HEK293T (cell line): ENCODE measurements at regions not wholly inside any gene's neighbourhood (a gene's known extent, or its start where the extent isn't known, plus 50 kb on each side); places are given as distances from the start of the nearest gene placed in this dataset.

Experiments
- ARNT ChIP-seq: fragments of 450-650 bp; IDR thresholded peaks from 2 replicates; pipeline ENCODE4 v1.6.1; 2017; ENCODE audit warnings: mild to moderate bottlenecking
- BHLHE40 ChIP-seq: fragments of 450-650 bp; IDR thresholded peaks from 2 replicates; pipeline ENCODE4 v1.6.1; 2016; ENCODE audit warnings: mild to moderate bottlenecking, moderate library complexity, borderline replicate concordance
- FOXK2 ChIP-seq: fragments of 450-650 bp; IDR thresholded peaks from 2 replicates; pipeline ENCODE4 v1.6.1; 2016; ENCODE audit warnings: mild to moderate bottlenecking
- FOXM1 ChIP-seq: fragments of 450-650 bp; IDR thresholded peaks from 2 replicates; pipeline ENCODE4 v1.6.1; 2017; ENCODE audit warnings: mild to moderate bottlenecking, borderline replicate concordance

- TF ChIP-seq BHLHE40 (no peak), FOXK2 (no peak), ARNT (no peak), FOXM1 (no peak)
Observed at GRCh38 chr1:218066332-218066731, 218.8 kb upstream of the RRP15 start.
